Mesenchymal stem cell (in vitro differentiated cells and primary cell): ENCODE measurements at regions not wholly inside any gene's neighbourhood (a gene's known extent, or its start where the extent isn't known, plus 50 kb on each side); places are given as distances from the start of the nearest gene placed in this dataset.
"Not testable (repeated sequence)": the region's sequence is repeated elsewhere in the genome, so short reads cannot be mapped to it uniquely, and the experiment has no call there.

Source experiments
- DNase-seq: peaks from one replicate; pipeline ENCODE4 v3.0.0-alpha.2; 2013
- H2AFZ ChIP-seq: one replicate; pipeline ENCODE4 v1.6.1; 2013; ENCODE audit warnings: low read depth, mild to moderate bottlenecking, control low read depth, inconsistent platforms, low read length, moderate library complexity
- H2AK5ac ChIP-seq: 2 replicates; pipeline ENCODE4 v1.6.1; 2013; ENCODE audit warnings: low read length, moderate library complexity, mild to moderate bottlenecking, inconsistent platforms; ENCODE audit not compliant: severe bottlenecking
- H2BK120ac ChIP-seq: one replicate; pipeline ENCODE4 v1.6.1; 2013; ENCODE audit warnings: low read depth, mild to moderate bottlenecking, inconsistent platforms, low read length, moderate library complexity
- H2BK12ac ChIP-seq, 2 experiments: one replicate each; pipeline ENCODE4 v1.6.1; 2013; ENCODE audit warnings: inconsistent platforms in 2 of 2, low read length in 2 of 2, mild to moderate bottlenecking in 2 of 2, moderate library complexity in 2 of 2, control low read depth in 1 of 2
- H2BK15ac ChIP-seq: one replicate; pipeline ENCODE4 v1.6.1; 2013; ENCODE audit warnings: mild to moderate bottlenecking, low read depth, inconsistent platforms; ENCODE audit not compliant: poor library complexity, severe bottlenecking
- H2BK5ac ChIP-seq: 2 replicates; pipeline ENCODE4 v1.6.1; 2013; ENCODE audit warnings: low read depth, mild to moderate bottlenecking, low read length, control low read depth, inconsistent platforms; ENCODE audit not compliant: poor library complexity, severe bottlenecking
- H3K14ac ChIP-seq, 2 experiments: one replicate each; pipeline ENCODE4 v1.6.1; 2013; ENCODE audit warnings: inconsistent platforms in 2 of 2, low read length in 2 of 2, control low read depth in 1 of 2, mild to moderate bottlenecking in 1 of 2, moderate library complexity in 1 of 2
- H3K18ac ChIP-seq, 2 experiments: one replicate each; pipeline ENCODE4 v1.6.1; 2013; ENCODE audit warnings: inconsistent platforms in 2 of 2, low read length in 2 of 2, control low read depth in 1 of 2, low read depth in 1 of 2, mild to moderate bottlenecking in 1 of 2
- H3K23ac ChIP-seq, 2 experiments: one replicate each; pipeline ENCODE4 v1.6.1; 2013; ENCODE audit warnings: inconsistent platforms in 2 of 2, low read length in 2 of 2, mild to moderate bottlenecking in 2 of 2, moderate library complexity in 2 of 2, control low read depth in 1 of 2
- H3K27ac ChIP-seq: 2 replicates; pipeline ENCODE4 v1.5.1; 2013; ENCODE audit warnings: mild to moderate bottlenecking, moderate library complexity, low read length, control low read depth, inconsistent platforms; ENCODE audit not compliant: poor library complexity, severe bottlenecking
- H3K27me3 ChIP-seq, 2 experiments: 2 replicates each; pipeline versions ENCODE4 v1.6.1 to v1.7.0; 2013; ENCODE audit warnings: low read length in 2 of 2, mild to moderate bottlenecking in 2 of 2, moderate library complexity in 2 of 2, control low read depth in 1 of 2, inconsistent platforms in 1 of 2; ENCODE audit not compliant: control insufficient read depth in 1 of 2, insufficient read depth in 1 of 2
- H3K36me3 ChIP-seq, 2 experiments: 2 replicates each; pipeline versions ENCODE4 v1.6.1 to v1.7.0; 2013; ENCODE audit warnings: low read length in 2 of 2, control low read depth in 1 of 2, inconsistent platforms in 1 of 2, low read depth in 1 of 2, mild to moderate bottlenecking in 1 of 2; ENCODE audit not compliant: insufficient read depth in 2 of 2, control insufficient read depth in 1 of 2
- H3K4ac ChIP-seq, 2 experiments: one replicate each; pipeline ENCODE4 v1.6.1; 2013; ENCODE audit warnings: inconsistent platforms in 2 of 2, low read length in 2 of 2, mild to moderate bottlenecking in 2 of 2, moderate library complexity in 2 of 2, control low read depth in 1 of 2, low read depth in 1 of 2
- H3K4me1 ChIP-seq: 2 replicates; pipeline ENCODE4 v1.6.1; 2013; ENCODE audit warnings: low read depth, low read length, control low read depth; ENCODE audit not compliant: control insufficient read depth, insufficient read depth
- H3K4me2 ChIP-seq: 2 replicates; pipeline ENCODE4 v1.6.1; 2013; ENCODE audit warnings: low read length, mild to moderate bottlenecking, inconsistent platforms; ENCODE audit not compliant: poor library complexity, severe bottlenecking
- H3K4me3 ChIP-seq, 2 experiments: 2 replicates each; pipeline versions ENCODE4 v1.5.1 to v1.7.0; 2013; ENCODE audit warnings: low read length in 2 of 2, mild to moderate bottlenecking in 2 of 2, control low read depth in 1 of 2, low read depth in 1 of 2; ENCODE audit not compliant: insufficient read depth in 1 of 2
- H3K79me1 ChIP-seq: replicated peaks from 2 replicates; pipeline ENCODE4 v1.6.1; 2013; ENCODE audit warnings: mild to moderate bottlenecking, control low read depth, low read length, inconsistent platforms; ENCODE audit not compliant: poor library complexity, severe bottlenecking
- H3K9ac ChIP-seq: 2 replicates; pipeline ENCODE4 v1.7.0; 2013; ENCODE audit warnings: mild to moderate bottlenecking, low read length, moderate library complexity
- H3K9me3 ChIP-seq: 2 replicates; pipeline ENCODE4 v1.7.0; 2013; ENCODE audit warnings: mild to moderate bottlenecking, low read length; ENCODE audit not compliant: control insufficient read depth
- H4K8ac ChIP-seq: one replicate; pipeline ENCODE4 v1.6.1; 2013; ENCODE audit warnings: inconsistent platforms, mild to moderate bottlenecking, low read length, moderate library complexity
- H4K91ac ChIP-seq: one replicate; pipeline ENCODE4 v1.6.1; 2013; ENCODE audit warnings: mild to moderate bottlenecking, low read length, inconsistent platforms
- WGBS: methylation state at CpG from one replicate; pipeline ENCODE4 v1.1.7; 2013; ENCODE audit warnings: mixed read lengths; 5-methylcytosine and 5-hydroxymethylcytosine counted together

- no peak for DNase-seq
- Histone ChIP-seq H3K4me2 (no peak overlapping the region), H2BK12ac (no peak overlapping the region), H2BK15ac (no peak overlapping the region), H3K36me3 (no peaks in the 10 kb centered on the region), H3K27ac (no peak overlapping the region), H3K4me1 (no peaks in the 10 kb centered on the region), H3K18ac (no peak overlapping the region), H4K8ac (no peak overlapping the region), H3K27me3 (no peaks in the 10 kb centered on the region), H3K9ac (no peak overlapping the region), H4K91ac (no peak overlapping the region), H3K23ac (no peak overlapping the region), H2AFZ (no peak overlapping the region), H3K4ac (no peak overlapping the region), H3K79me1 (no peaks in the 10 kb centered on the region), H3K4me3 (no peak overlapping the region), H2BK120ac (no peak overlapping the region), H2BK5ac (no peak overlapping the region), H2AK5ac (no peak overlapping the region), H3K14ac (no peak overlapping the region), H3K9me3 (no peaks in the 10 kb centered on the region)
Measured at GRCh38 chr3:153820035-153820434, 301.2 kb upstream of the ARHGEF26 start.

GRCh38 chr3:153828346-153828745 lies 292.8 kb upstream of the ARHGEF26 start:
- not testable (repeated sequence) for H3K9ac ChIP-seq, H3K18ac ChIP-seq, H2AK5ac ChIP-seq, H3K23ac ChIP-seq, H3K4me1 ChIP-seq, H4K91ac ChIP-seq, H3K14ac ChIP-seq, H3K4me3 ChIP-seq, H3K27ac ChIP-seq, H3K36me3 ChIP-seq, H2AFZ ChIP-seq, H3K4me2 ChIP-seq, H4K8ac ChIP-seq, H3K9me3 ChIP-seq, DNase-seq, H2BK120ac ChIP-seq, H3K79me1 ChIP-seq, H2BK5ac ChIP-seq, H3K27me3 ChIP-seq, H2BK15ac ChIP-seq, H3K4ac ChIP-seq, H2BK12ac ChIP-seq
- WGBS, result 100% methylated on average over 2 of the region's 3 CpGs

- no peak overlapping the region for H3K14ac ChIP-seq
- H3K18ac ChIP-seq, result no peak overlapping the region
- no peak overlapping the region for H2AK5ac ChIP-seq
- H3K27ac ChIP-seq, result no peak overlapping the region
- no peak overlapping the region for H2AFZ ChIP-seq
- WGBS, result no CpG with 5 or more reads among the region's 2 CpGs
- H2BK120ac ChIP-seq, result no peak overlapping the region
- H3K23ac ChIP-seq, result no peak overlapping the region
- no peak overlapping the region for H2BK15ac ChIP-seq
- H3K27me3 ChIP-seq, result no peaks in the 10 kb centered on the region
- H2BK12ac ChIP-seq, result no peak overlapping the region
- peaks cover 4% of the 10 kb centered on the region for H3K4me1 ChIP-seq
- no peaks in the 10 kb centered on the region for H3K9me3 ChIP-seq
- H3K9ac ChIP-seq, result no peak overlapping the region
- H3K36me3 ChIP-seq, result no peaks in the 10 kb centered on the region
- H3K4me2 ChIP-seq, result no peak overlapping the region
- no peak overlapping the region for H3K4me3 ChIP-seq
- no peak overlapping the region for H4K91ac ChIP-seq
- no peak for DNase-seq
- no peak overlapping the region for H2BK5ac ChIP-seq
- H3K79me1 ChIP-seq, result no peaks in the 10 kb centered on the region
- H4K8ac ChIP-seq, result no peak overlapping the region
- no peak overlapping the region for H3K4ac ChIP-seq
Measured at GRCh38 chr3:153829606-153830170, 291.5 kb upstream of the ARHGEF26 start.

- no peaks in the 10 kb centered on the region for H3K9me3 ChIP-seq
- H2AFZ ChIP-seq, result no peak overlapping the region
- H3K14ac ChIP-seq, result no peak overlapping the region
- H3K4me1 ChIP-seq, result peaks cover 4% of the 10 kb centered on the region
- no peak overlapping the region for H2AK5ac ChIP-seq
- no peak overlapping the region for H4K91ac ChIP-seq
- H2BK12ac ChIP-seq, result no peak overlapping the region
- H2BK5ac ChIP-seq, result no peak overlapping the region
- H2BK120ac ChIP-seq, result no peak overlapping the region
- H3K4me2 ChIP-seq, result no peak overlapping the region
- H3K79me1 ChIP-seq, result no peaks in the 10 kb centered on the region
- DNase-seq, result no peak
- H3K23ac ChIP-seq, result no peak overlapping the region
- H3K4ac ChIP-seq, result no peak overlapping the region
- H3K18ac ChIP-seq, result no peak overlapping the region
- H2BK15ac ChIP-seq, result no peak overlapping the region
- no peak overlapping the region for H3K4me3 ChIP-seq
- no peaks in the 10 kb centered on the region for H3K27me3 ChIP-seq
- H4K8ac ChIP-seq, result no peak overlapping the region
- no peak overlapping the region for H3K27ac ChIP-seq
- no peaks in the 10 kb centered on the region for H3K36me3 ChIP-seq
- WGBS, result 68% methylated on average over 1 of the region's 1 CpG
- H3K9ac ChIP-seq, result no peak overlapping the region
Measured at GRCh38 chr3:153830552-153830951, 290.6 kb upstream of the ARHGEF26 start.
